CD8-positive, alpha-beta memory T cell (primary cell): ENCODE measurements at regions not wholly inside any gene's neighbourhood (a gene's known extent, or its start where the extent isn't known, plus 50 kb on each side); places are given as distances from the start of the nearest gene placed in this dataset.

Experiments
- CTCF ChIA-PET: fragments of 350-600 bp; sonication (Branson Sonifier 250); formaldehyde crosslinking; loops from one replicate; lab custom pipeline; 2021; ENCODE audit warnings: antibody characterized with exemption; lab: Charles Lee
- POLR2A ChIA-PET: fragments of 350-600 bp; sonication (Branson Sonifier 250); formaldehyde crosslinking; loops from one replicate; lab custom pipeline; 2021; ENCODE audit warnings: antibody characterized with exemption; lab: Charles Lee
- DNase-seq, 5 donors: peaks; one replicate each; pipeline versions ENCODE4 v3.0.0 to v3.0.0-alpha.2; 2020 to 2022; ENCODE audit warnings: mixed read lengths in 1 of 5
- H3K27ac ChIP-seq: one replicate; pipeline ENCODE4 v1.7.0; 2013; ENCODE audit warnings: low read depth, mild to moderate bottlenecking, low read length, moderate library complexity
- H3K27me3 ChIP-seq: 2 replicates; pipeline ENCODE4 v1.7.0; 2013; ENCODE audit warnings: low read length, mild to moderate bottlenecking; ENCODE audit not compliant: insufficient read depth, poor library complexity, severe bottlenecking
- H3K36me3 ChIP-seq: 2 replicates; pipeline ENCODE4 v1.7.0; 2013; ENCODE audit warnings: mild to moderate bottlenecking, low read length, moderate library complexity; ENCODE audit not compliant: insufficient read depth
- H3K4me1 ChIP-seq: 2 replicates; pipeline ENCODE4 v1.7.0; 2013; ENCODE audit warnings: mild to moderate bottlenecking, low read length, moderate library complexity; ENCODE audit not compliant: insufficient read depth
- H3K4me3 ChIP-seq: 2 replicates; pipeline ENCODE4 v1.7.0; 2013; ENCODE audit warnings: mild to moderate bottlenecking, low read length
- H3K9me3 ChIP-seq: 2 replicates; pipeline ENCODE4 v1.7.0; 2013; ENCODE audit warnings: mild to moderate bottlenecking, low read length
- H3K27ac Mint-ChIP-seq, 8 donors: one replicate each; pipeline ENCODE4 v1.8.0; 2020 to 2021; ENCODE audit warnings: mixed read lengths in 8 of 8, mild to moderate bottlenecking in 6 of 8, inconsistent platforms in 3 of 8, moderate library complexity in 3 of 8
- H3K27me3 Mint-ChIP-seq, 2 donors: one replicate each; pipeline ENCODE4 v1.8.0; 2020 to 2021; ENCODE audit warnings: mixed read lengths in 2 of 2, mild to moderate bottlenecking in 1 of 2, moderate library complexity in 1 of 2
- H3K36me3 Mint-ChIP-seq, 3 donors: one replicate each; pipeline ENCODE4 v1.8.0; 2020 to 2021; ENCODE audit warnings: mixed read lengths in 3 of 3, inconsistent platforms in 1 of 3, mild to moderate bottlenecking in 1 of 3
- H3K4me1 Mint-ChIP-seq, 3 donors: one replicate each; pipeline ENCODE4 v1.8.0; 2020 to 2021; ENCODE audit warnings: mixed read lengths in 3 of 3, inconsistent platforms in 1 of 3, mild to moderate bottlenecking in 1 of 3
- H3K4me3 Mint-ChIP-seq, 7 donors: one replicate each; pipeline ENCODE4 v1.8.0; 2020 to 2021; ENCODE audit warnings: mixed read lengths in 7 of 7, mild to moderate bottlenecking in 6 of 7, moderate library complexity in 4 of 7, inconsistent platforms in 2 of 7
- H3K9me3 Mint-ChIP-seq, 5 donors: one replicate each; pipeline ENCODE4 v1.8.0; 2020 to 2022; ENCODE audit warnings: mixed read lengths in 5 of 5, mild to moderate bottlenecking in 3 of 5, moderate library complexity in 2 of 5, inconsistent platforms in 1 of 5

DNA sequence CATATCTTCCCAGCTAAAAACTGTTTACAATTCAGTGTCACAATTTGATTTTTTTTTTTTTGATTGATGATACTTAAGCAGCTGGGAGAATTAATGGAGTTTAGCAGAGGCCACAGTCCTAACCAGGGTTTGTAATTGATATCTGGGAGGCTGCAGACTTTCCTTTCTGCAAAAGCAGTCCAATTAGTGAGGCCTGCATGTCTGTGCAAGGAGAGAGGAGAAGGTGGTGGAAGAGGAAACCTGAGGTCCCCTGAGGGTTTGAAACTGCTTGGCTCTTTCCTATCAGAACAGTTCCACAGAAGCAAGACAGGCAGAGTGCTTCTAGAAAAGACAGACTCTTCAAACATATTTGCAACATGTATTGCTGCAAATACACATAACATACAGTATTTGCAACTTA is 160.8 kb upstream of the KRR1 start:
- Histone ChIP-seq H3K27ac (no peak overlapping the region), H3K36me3 (no peaks in the 10 kb centered on the region), H3K27me3 (no peaks in the 10 kb centered on the region), H3K4me1 (no peaks in the 10 kb centered on the region), H3K4me3 (no peak overlapping the region), H3K9me3 (no peaks in the 10 kb centered on the region)
- H3K27me3 Mint-ChIP-seq, result no peaks in the 10 kb centered on the region
- no peaks in the 10 kb centered on the region for H3K4me1 Mint-ChIP-seq
- H3K27ac Mint-ChIP-seq, result no peak overlapping the region
- no peak overlapping the region for H3K4me3 Mint-ChIP-seq
- H3K36me3 Mint-ChIP-seq, result peaks cover 0 to 1% (median 0%) of the 10 kb centered on the region in 3 donors
- ChIA-PET CTCF (no interaction called here), POLR2A (no interaction called here)
- H3K9me3 Mint-ChIP-seq, result no peaks in the 10 kb centered on the region
- DNase-seq, result no peak

DNA sequence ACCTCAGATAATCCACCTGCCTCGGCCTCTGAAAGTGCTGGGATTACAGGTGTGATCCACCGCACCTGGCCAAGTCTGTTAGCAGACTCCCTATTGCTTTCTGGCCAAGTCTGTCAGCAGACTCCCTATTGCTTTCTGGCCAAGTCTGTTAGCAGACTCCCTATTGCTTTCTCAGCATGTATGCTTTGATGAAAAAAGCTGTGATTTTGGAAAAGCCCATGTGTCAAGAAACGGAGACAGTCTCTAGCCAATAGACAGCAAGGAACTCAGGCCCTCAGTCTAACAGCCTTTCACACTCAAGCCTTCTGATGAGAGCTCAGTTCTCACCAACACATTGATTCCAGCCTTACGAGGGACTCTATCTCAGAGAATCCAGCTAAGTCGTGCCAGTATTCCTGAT is 158.8 kb upstream of the KRR1 start:
- Mint-ChIP-seq H3K27ac (no peak overlapping the region), H3K27me3 (no peaks in the 10 kb centered on the region), H3K9me3 (no peaks in the 10 kb centered on the region), H3K36me3 (peaks cover 0 to 1% (median 0%) of the 10 kb centered on the region in 3 donors), H3K4me3 (no peak overlapping the region), H3K4me1 (no peaks in the 10 kb centered on the region)
- Histone ChIP-seq H3K4me3 (no peak overlapping the region), H3K36me3 (no peaks in the 10 kb centered on the region), H3K27me3 (no peaks in the 10 kb centered on the region), H3K27ac (no peak overlapping the region), H3K9me3 (no peaks in the 10 kb centered on the region), H3K4me1 (no peaks in the 10 kb centered on the region)
- POLR2A ChIA-PET, result no interaction called here
- CTCF ChIA-PET, result no interaction called here
- DNase-seq, result no peak

DNA sequence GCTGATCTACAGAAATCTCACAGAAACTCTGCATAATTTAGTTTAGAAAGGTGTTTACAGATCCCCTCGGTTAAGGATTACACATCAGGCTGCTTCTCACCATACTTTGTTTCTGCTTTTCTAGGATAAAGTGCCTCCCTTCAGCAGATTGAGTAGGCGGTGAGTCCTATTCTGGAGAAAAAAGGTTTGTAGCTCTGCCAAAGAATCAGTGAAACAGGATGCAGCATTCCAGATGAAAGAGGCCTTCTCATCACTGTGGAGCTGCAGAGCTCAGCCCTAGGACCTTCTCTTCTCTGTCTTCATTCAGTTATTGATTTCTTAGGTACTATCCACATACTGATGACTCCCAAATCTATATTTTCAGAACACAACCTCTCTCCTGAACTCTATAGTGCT is 155.5 kb upstream of the KRR1 start:
- H3K36me3 Mint-ChIP-seq, result no peaks in the 10 kb centered on the region
- no peak for DNase-seq
- H3K36me3 ChIP-seq, result no peaks in the 10 kb centered on the region
- no peaks in the 10 kb centered on the region for H3K9me3 Mint-ChIP-seq
- H3K27me3 ChIP-seq, result no peaks in the 10 kb centered on the region
- H3K4me1 ChIP-seq, result no peaks in the 10 kb centered on the region
- no peaks in the 10 kb centered on the region for H3K4me1 Mint-ChIP-seq
- no peak overlapping the region for H3K4me3 ChIP-seq
- no peaks in the 10 kb centered on the region for H3K9me3 ChIP-seq
- H3K4me3 Mint-ChIP-seq, result no peak overlapping the region
- no peaks in the 10 kb centered on the region for H3K27me3 Mint-ChIP-seq
- ChIA-PET POLR2A (no interaction called here), CTCF (interaction anchor here (1.3 kb wide), 1 partner anchor 12 kb away, joined by 3 read pairs; no protein-coding TSS in a partner anchor)
- no peak overlapping the region for H3K27ac ChIP-seq
- H3K27ac Mint-ChIP-seq, result no peak overlapping the region

DNA sequence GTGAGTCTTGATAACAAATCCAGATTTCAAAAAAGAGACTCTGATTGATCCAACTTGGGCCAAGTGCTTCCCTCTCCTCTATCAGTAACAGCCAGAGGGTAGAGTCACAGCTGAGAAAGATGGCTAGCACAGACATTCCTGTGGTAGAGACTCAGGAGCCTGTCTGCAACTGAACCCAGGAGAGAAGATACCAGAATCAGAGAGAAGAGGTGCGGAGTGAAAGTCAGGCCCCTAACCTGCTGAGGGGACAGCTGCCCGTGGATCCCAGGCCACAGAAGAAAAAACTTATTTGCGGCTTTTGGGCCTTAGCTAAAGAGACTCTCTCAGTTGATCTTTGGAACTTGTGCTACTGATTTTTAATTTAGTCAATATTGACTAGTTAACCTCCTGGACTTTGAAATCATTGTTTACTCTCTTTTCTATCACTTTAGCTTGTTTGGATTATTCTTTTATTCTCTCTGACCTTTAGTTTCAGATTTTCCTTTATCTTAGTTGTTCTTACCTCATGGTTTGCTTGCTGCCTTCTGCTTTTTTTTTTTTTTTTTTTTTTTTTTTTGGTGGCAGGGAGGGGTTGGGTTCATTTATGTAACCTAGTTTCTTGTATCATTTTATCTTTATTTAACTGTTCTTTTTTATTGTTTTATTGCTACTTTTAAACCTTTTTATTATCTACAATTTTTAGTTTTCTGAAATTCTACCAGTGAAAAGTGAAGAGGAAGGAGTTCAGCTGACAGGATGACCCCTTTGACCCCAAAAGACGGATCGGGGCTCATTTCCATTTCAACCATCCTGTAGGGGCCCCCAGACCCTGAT is 154.9 kb upstream of the KRR1 start:
- no peaks in the 10 kb centered on the region for H3K9me3 Mint-ChIP-seq
- no peaks in the 10 kb centered on the region for H3K27me3 Mint-ChIP-seq
- H3K4me1 Mint-ChIP-seq, result no peaks in the 10 kb centered on the region
- H3K4me3 ChIP-seq, result no peak overlapping the region
- ChIA-PET POLR2A (no interaction called here), CTCF (interaction anchor here (1.3 kb wide), 1 partner anchor 12 kb away, joined by 3 read pairs; no protein-coding TSS in a partner anchor)
- no peaks in the 10 kb centered on the region for H3K9me3 ChIP-seq
- H3K36me3 ChIP-seq, result no peaks in the 10 kb centered on the region
- H3K4me1 ChIP-seq, result no peaks in the 10 kb centered on the region
- H3K27ac Mint-ChIP-seq, result no peak overlapping the region
- H3K27me3 ChIP-seq, result no peaks in the 10 kb centered on the region
- no peak overlapping the region for H3K27ac ChIP-seq
- DNase-seq, result no peak
- H3K4me3 Mint-ChIP-seq, result no peak overlapping the region
- H3K36me3 Mint-ChIP-seq, result no peaks in the 10 kb centered on the region

DNA sequence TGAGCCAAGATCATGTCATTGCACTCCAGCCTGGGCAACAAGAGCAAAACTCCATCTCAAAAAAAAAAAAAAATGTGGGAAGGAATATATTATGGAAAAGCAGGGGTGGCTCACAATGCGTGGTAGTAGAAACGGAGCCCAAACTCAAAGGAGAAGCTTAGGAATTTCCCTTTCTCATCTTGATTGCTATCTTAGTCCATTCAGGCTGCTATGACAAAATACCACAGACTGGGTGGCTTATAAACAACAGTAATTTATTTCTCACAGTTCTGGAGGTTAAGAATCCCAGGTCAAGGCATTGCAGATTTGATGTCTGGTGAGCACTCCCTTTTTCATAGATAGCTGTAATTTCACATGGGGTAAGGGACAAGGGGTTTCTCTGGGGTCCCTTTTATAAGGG is 153.8 kb upstream of the KRR1 start:
- Mint-ChIP-seq H3K27ac (no peak overlapping the region), H3K4me1 (no peaks in the 10 kb centered on the region), H3K27me3 (no peaks in the 10 kb centered on the region), H3K36me3 (no peaks in the 10 kb centered on the region), H3K9me3 (no peaks in the 10 kb centered on the region), H3K4me3 (no peak overlapping the region)
- Histone ChIP-seq H3K27ac (no peak overlapping the region), H3K4me1 (no peaks in the 10 kb centered on the region), H3K27me3 (no peaks in the 10 kb centered on the region), H3K36me3 (no peaks in the 10 kb centered on the region), H3K4me3 (no peak overlapping the region), H3K9me3 (no peaks in the 10 kb centered on the region)
- POLR2A ChIA-PET, result no interaction called here
- CTCF ChIA-PET, result no interaction called here
- DNase-seq, result no peak

DNA sequence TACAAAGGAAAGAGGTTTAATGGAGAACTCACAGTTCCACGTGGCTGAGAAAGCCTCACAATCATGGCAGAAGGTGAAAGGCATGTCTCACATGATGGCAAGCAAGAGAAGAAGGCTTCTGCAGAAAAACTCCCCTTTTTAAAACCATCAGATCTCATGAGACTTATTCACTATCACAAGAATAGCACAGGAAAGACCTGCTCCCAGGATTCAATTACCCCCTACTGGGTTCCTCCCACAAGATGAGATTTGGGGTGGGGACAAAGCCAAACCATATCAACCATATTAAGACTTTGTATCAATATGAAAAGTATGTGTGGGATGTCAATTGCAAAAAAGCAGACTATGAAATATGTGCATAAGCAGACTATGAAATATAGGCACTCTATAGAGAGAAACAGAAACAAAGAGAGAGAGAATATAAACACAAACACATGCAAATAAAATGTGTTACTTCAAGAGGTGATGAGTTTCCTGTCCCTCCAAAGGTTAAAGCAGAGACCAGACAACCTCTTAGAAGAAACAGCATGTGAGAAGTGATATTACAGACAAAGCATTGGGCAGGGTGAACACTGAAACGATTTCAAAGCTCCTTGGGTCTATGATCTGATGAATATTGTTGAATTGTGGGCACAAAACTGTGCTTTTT is 151.2 kb upstream of the KRR1 start:
- CTCF ChIA-PET, result no interaction called here

DNA sequence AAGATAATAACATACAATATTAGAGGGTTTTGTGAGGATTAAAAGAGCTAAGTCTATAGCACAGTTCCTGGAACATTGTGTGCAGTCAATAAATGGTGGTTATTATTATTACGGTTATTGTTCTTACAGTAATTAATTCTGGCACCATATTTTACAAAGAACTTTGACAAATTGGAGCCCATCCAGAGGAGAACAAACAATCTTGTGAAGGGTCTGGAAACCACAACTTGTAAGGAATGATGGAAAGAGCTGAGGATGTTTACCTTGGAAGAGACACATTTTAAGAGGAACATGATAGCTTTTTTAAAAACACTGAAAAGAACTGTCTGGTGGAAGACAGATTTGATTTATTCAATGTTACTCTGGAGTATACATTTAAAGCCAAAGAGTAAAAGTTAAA is 150.5 kb upstream of the KRR1 start:
- H3K27me3 ChIP-seq, result no peaks in the 10 kb centered on the region
- ChIA-PET POLR2A (interaction anchor here (0.6 kb wide), 1 partner anchor 341 kb away, joined by 3 read pairs; no protein-coding TSS in a partner anchor), CTCF (no interaction called here)

More for the DNA sequence above, 151.2 kb upstream of the KRR1 start:
- no peaks in the 10 kb centered on the region for H3K36me3 ChIP-seq
- no peaks in the 10 kb centered on the region for H3K9me3 ChIP-seq
- peaks cover 4 to 6% (median 4%) of the 10 kb centered on the region in 3 donors for H3K4me1 Mint-ChIP-seq
- no peaks in the 10 kb centered on the region for H3K27me3 Mint-ChIP-seq
- no peaks in the 10 kb centered on the region for H3K36me3 Mint-ChIP-seq
- H3K4me1 ChIP-seq, result no peaks in the 10 kb centered on the region
- H3K27ac Mint-ChIP-seq, result no peak overlapping the region
- POLR2A ChIA-PET, result no interaction called here
- H3K27ac ChIP-seq, result no peak overlapping the region
- no peak for DNase-seq
- H3K4me3 ChIP-seq, result no peak overlapping the region
- no peaks in the 10 kb centered on the region for H3K27me3 ChIP-seq
- H3K9me3 Mint-ChIP-seq, result no peaks in the 10 kb centered on the region
- no peak overlapping the region for H3K4me3 Mint-ChIP-seq

DNA sequence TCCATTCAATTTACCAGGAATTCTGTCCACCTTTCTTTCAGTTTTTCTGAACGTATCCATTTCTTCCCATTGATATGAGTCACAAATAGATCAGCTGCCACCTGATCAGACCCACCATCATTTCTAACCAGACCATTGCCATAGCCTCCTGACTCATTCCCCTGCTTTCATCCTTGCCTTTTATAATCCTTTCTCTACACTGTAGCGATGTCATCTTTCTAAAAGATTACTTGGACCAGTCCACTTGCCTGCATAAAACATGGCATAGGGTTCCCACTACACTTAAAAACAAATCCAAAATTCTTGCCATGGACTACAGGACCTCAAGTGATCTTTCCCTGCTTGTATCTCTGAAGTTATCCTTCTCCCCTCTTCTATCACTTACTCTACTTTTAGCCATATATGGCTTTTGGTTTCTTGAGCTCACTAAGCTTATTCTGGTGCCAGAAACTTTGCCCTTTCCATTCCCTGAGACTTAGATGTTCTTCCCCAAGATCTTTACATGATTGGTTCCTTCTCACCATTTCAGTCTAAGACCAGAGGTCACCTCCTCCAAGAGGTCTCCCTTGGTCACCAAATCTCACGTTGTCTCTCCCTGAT is 149.5 kb upstream of the KRR1 start:
- Histone ChIP-seq H3K27me3 (no peaks in the 10 kb centered on the region), H3K9me3 (no peaks in the 10 kb centered on the region), H3K4me3 (no peak overlapping the region), H3K36me3 (no peaks in the 10 kb centered on the region), H3K27ac (no peak overlapping the region), H3K4me1 (no peaks in the 10 kb centered on the region)
- Mint-ChIP-seq H3K27ac (no peak overlapping the region), H3K4me3 (no peak overlapping the region), H3K36me3 (no peaks in the 10 kb centered on the region), H3K27me3 (no peaks in the 10 kb centered on the region), H3K9me3 (no peaks in the 10 kb centered on the region), H3K4me1 (peaks cover 4 to 6% (median 5%) of the 10 kb centered on the region in 3 donors)
- no peak for DNase-seq
- ChIA-PET POLR2A (interaction anchor here (0.6 kb wide), 1 partner anchor 342 kb away, joined by 3 read pairs; no protein-coding TSS in a partner anchor), CTCF (no interaction called here)

More for the DNA sequence above, 150.5 kb upstream of the KRR1 start:
- Histone ChIP-seq H3K36me3 (no peaks in the 10 kb centered on the region), H3K27ac (no peak overlapping the region), H3K4me3 (no peak overlapping the region), H3K4me1 (no peaks in the 10 kb centered on the region), H3K9me3 (no peaks in the 10 kb centered on the region)
- Mint-ChIP-seq H3K4me3 (no peak overlapping the region), H3K27ac (no peak overlapping the region), H3K4me1 (peaks cover 4 to 6% (median 4%) of the 10 kb centered on the region in 3 donors), H3K9me3 (no peaks in the 10 kb centered on the region), H3K36me3 (no peaks in the 10 kb centered on the region), H3K27me3 (no peaks in the 10 kb centered on the region)
- no peak for DNase-seq
